HG03045 (cell line): ENCODE measurements at regions not wholly inside any gene's neighbourhood (a gene's known extent, or its start where the extent isn't known, plus 50 kb on each side); places are given as distances from the start of the nearest gene placed in this dataset.
"Not testable (repeated sequence)": the region's sequence is repeated elsewhere in the genome, so short reads cannot be mapped to it uniquely, and the experiment has no call there.

Experiments used
- ATAC-seq: cut with Tn5 transposase; IDR thresholded peaks from one replicate; pipeline ENCODE4 v1.9.1; 2021; ENCODE audit warnings: mild to moderate bottlenecking, moderate library complexity; ENCODE audit not compliant: unreplicated experiment

- ATAC-seq: not testable (repeated sequence)
Measured at GRCh38 chr10:33867199-33867789, 532.8 kb upstream of the NRP1 start.

GRCh38 chr10:33863352-33863751, 528.9 kb upstream of the NRP1 start:
- no peak for ATAC-seq

- no peak for ATAC-seq
Measured at GRCh38 chr10:33862536-33863105, 528.2 kb upstream of the NRP1 start.

- no peak for ATAC-seq
Measured at GRCh38 chr10:33861833-33862232, 527.4 kb upstream of the NRP1 start.

GRCh38 chr10:33861016-33861704, 526.7 kb upstream of the NRP1 start:
- ATAC-seq: no peak

GRCh38 chr10:33860552-33860951, 526.1 kb upstream of the NRP1 start:
- no peak for ATAC-seq

GRCh38 chr10:33859319-33860022, 525.0 kb upstream of the NRP1 start:
- ATAC-seq: no peak

GRCh38 chr10:33858326-33858725, 523.9 kb upstream of the NRP1 start:
- no peak for ATAC-seq

GRCh38 chr10:33853221-33853620, 518.8 kb upstream of the NRP1 start:
- ATAC-seq: not testable (repeated sequence)

- no peak for ATAC-seq
Measured at GRCh38 chr10:33843379-33843778, 508.9 kb upstream of the NRP1 start.

GRCh38 chr10:33841678-33842077, 507.2 kb upstream of the NRP1 start:
- no peak for ATAC-seq

- ATAC-seq: no peak
Measured at GRCh38 chr10:33838731-33839130, 504.3 kb upstream of the NRP1 start.

- ATAC-seq: no peak
Measured at GRCh38 chr10:33837736-33838135, 503.3 kb upstream of the NRP1 start.

- ATAC-seq: no peak
Measured at GRCh38 chr10:33835556-33835955, 501.1 kb upstream of the NRP1 start.

GRCh38 chr10:33833566-33833965, 499.1 kb upstream of the NRP1 start:
- no peak for ATAC-seq

- ATAC-seq: no peak
Measured at GRCh38 chr10:33832124-33832787, 497.8 kb upstream of the NRP1 start.

- no peak for ATAC-seq
Measured at GRCh38 chr10:33831591-33831990, 497.1 kb upstream of the NRP1 start.

- not testable (repeated sequence) for ATAC-seq
Measured at GRCh38 chr10:33829899-33830298, 495.4 kb upstream of the NRP1 start.

- ATAC-seq: no peak
Measured at GRCh38 chr10:33828592-33828991, 494.1 kb upstream of the NRP1 start.

- ATAC-seq: no peak
Measured at GRCh38 chr10:33826186-33826585, 491.7 kb upstream of the NRP1 start.

- ATAC-seq: no peak
Measured at GRCh38 chr10:33822774-33823173, 488.3 kb upstream of the NRP1 start.
